Epidermal melanocyte (primary cell): ENCODE measurements at regions not wholly inside any gene's neighbourhood (a gene's known extent, or its start where the extent isn't known, plus 50 kb on each side); places are given as distances from the start of the nearest gene placed in this dataset.

Experiments used
- DNase-seq: peaks from one replicate; pipeline ENCODE4 v3.0.0; 2011; ENCODE audit warnings: low spot score; ENCODE audit not compliant: insufficient read length

DNA sequence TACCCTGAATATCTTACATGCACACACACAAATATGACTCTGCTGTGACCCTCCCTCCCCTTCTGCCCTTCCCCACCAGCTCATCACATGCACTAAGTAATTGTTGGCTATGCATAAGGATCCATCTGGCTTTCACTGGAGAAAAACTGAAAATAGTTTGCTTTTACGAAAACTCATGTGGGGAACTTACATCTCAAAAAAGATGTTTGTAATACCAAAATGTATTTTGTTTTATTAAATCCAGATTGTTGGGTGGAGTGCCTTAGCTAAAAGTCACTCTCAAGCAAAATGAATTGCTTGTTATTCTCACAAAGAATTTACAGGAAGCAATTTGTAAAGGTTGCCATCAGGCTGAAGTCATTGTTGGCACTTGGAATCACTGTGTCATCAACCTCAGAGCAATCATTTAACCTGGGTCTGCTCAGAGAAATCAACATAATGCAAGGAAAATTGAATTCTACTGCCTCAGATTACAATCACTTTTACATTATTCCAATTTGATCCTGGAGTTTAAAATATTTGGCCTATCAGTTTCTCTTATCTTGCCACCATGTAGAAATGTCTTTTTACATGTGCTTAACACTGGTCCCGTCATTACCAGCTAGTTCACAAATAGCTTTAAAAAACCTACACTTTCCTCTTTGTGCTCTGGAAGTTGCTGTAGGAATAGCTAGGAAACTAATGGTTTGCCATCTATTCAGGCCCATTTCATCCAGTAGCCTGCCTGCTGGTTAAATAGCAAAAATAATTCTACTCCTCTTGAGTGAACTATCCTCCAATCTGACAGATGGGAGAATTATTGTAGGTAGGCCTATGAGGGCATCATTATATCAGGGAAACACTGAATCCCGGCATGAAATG lies 90.3 kb upstream of the TMEM17 start:
- peak; percentile 26 for DNase-seq

DNA sequence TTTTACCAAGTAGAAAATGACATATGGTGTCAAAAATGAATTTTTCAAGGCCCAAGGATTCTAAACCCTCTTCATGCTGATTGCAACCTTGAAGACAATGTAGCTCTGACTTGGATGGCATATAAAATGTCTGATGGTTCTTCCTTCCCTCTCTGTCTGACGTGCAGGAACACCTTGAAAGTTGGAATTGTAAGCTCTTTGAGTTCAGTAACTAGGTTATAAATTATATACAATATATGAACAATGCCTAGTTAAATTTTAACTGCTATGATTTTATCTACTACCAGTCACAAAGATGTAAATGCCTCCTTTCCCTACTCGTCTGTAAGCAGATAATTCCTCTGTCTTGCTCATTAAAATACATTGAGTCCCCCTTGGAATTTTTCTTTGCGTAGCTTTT lies 89.5 kb upstream of the TMEM17 start:
- DNase-seq = no peak

DNA sequence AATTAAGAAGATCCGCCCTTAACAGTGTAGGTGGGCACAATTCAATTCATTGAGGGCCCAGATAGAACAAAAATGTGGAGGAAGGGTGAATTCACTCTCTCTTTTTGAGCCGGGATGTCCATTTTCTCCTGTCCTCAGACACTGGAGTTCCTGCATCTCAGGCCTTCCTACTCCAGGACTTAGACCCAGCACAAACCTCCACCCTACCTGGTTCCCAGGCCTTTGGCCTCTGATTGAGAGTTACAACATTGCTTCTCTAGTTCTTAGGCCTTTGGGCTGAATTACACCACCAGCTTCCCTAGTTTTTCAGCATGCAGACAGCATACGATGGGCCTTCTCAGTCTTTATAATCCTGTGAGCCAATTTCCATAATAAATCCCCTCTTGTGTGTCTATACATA lies 87.8 kb upstream of the TMEM17 start:
- no peak for DNase-seq

DNA sequence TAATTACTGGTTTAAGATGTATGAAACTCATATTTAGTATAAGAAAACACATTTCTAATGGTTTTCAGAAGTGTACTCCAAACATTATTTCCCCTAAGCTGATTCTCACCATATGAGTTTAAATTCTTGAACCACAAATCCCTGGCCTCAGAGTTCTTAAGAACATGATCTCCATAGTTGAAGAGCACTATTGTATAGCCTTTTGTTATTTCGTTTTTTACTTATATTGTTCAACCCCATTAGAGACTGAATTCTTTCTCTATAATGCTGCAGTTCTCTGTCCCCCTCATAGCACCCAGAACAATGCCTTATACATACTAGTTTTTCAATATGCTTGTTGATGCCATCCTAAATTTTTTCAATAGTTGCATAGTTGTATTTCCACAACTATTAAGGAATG lies 85.5 kb upstream of the TMEM17 start:
- no peak for DNase-seq

DNA sequence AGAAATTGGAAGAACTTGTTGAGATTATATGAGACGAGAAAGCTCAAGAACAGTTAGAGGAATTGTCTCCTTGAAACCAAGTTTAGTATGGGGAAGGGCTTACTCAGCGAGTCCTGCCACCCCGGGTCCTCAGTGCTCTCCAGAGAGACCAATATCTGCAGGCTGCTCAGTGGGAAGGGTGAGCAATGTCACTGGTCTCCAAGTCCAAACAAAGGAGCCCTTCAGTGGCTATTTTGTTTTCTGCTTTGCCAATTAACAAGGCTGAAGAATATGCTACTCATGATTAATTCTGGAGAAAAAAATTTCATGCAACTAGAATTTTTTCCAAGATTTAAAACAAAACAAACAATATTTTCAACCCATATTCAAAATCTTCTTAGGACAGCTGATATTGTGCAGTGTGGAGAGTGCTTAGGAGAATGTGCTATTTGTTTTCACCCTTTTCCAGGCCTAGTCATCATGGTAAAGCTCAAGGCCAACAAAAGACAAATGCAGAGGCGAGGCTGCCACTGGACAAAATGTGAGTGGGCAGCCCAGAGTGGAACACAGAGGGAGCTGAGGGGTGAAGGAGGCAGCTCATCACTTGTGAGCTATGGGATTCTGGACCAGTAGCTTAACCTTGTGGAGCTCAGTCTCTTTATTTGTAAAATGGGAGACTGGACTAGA lies 83.8 kb upstream of the TMEM17 start:
- peak; percentile 25 for DNase-seq

DNA sequence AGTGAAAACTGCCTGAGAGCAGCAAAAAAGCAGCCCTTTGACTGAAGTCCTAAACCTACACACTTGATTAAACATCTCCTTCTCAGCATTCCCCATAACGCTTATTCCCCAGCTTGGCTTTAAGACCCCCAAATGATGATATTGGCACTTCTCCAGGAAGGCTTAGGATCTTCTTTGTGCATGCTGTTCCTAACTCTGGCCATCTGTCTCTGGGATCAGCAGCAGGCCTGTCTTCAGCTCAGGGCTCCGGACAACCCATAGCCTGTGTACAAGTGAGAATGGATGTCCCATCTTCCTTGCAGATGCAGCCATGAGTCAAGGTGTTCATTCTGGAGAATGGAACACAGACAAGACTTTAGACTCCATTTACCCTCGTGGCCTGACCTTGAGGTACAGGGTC lies 81.6 kb upstream of the TMEM17 start:
- DNase-seq = no peak

DNA sequence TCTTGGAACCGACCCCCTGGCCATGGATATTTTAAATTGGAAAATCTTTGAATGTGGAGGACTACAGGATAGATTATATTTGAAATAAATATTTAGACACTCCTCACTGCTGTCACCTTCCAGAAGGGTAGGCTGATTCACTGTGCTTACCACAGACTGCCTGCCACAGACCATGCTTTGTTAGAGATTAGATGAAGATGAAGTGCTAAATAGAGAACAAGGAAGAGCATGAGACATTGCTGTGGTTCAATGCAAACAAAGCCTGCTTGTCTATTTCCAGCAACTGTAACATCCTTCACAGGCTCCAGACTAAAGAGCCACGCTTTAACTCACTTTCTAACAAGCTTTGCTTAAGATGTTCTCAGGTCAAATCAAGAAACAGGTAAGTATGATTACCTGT lies 81.0 kb upstream of the TMEM17 start:
- DNase-seq = peak; percentile 74

DNA sequence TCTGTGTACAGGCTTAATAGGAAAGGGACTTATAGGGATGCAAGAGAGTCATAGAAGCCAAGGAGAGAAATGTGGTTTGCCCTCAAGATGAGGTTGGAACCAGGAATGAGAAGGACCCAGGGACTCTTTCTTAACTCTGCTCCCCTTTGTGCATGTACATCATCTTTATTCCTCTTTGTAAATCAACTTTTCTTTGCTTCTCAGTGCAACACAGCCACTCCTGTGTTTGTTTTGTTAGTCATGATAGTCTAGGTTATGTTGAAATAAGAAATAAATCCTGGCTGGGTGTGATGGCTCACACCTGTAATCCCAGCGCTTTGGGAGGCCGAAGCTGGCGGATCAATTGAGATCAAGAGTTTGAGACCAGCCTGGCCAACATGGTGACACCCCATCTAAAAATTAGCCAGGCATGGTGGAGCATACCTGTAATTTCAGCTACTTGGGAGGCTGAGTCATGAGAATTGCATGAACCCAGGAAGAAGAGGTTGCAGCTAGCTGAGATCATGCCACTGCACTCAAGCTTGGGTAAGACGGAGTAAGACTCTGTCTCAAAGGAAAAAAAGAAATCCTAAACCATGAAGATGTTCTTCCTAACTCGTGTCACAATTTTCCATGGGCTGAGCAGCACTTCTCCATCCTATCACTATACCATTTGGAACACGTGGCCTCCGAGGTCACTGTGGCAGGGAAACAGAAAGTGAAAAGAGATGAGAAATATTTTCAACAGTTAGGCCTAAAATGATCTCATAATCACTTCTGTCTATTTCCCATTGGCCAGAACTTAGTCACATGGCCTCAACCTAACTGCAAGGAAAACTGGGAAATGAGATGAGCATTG lies 73.0 kb upstream of the TMEM17 start:
- no peak for DNase-seq

DNA sequence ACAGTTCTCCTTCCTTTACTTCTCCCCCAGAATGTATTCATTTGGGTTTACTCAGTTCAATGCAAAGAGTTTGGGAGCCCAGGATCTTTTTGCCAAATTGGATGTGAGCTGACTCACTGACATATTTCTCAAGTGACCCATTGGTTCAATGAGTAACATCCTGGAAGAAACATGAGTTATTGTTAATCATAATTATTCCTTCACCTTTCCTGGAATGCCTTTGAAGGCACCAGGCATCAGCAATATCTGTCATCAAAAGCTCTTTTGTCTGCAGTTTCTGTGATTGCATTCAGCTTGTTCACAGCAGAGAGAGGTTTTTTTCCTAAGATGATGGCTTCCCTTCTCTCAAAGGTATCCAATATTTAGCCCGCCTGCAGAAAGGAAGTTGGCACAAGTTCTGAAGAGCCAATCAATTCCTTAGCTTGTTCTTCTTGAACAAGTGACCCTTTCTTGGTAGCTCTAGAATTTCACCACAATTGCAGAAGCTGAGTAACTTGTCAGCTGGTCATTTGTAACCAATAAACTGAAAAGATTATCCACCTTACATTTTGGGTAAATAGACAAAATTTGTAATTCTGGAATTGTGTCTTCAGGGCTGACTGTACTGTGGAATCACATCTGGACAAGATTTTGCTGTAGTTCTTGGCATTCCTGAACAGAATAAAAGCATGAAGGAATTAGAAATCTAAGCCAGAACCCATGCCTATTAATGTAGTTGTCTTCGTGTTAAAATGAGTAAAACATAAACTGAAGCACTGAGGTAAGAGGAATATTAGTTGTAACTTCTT lies 72.2 kb upstream of the TMEM17 start:
- no peak for DNase-seq

DNA sequence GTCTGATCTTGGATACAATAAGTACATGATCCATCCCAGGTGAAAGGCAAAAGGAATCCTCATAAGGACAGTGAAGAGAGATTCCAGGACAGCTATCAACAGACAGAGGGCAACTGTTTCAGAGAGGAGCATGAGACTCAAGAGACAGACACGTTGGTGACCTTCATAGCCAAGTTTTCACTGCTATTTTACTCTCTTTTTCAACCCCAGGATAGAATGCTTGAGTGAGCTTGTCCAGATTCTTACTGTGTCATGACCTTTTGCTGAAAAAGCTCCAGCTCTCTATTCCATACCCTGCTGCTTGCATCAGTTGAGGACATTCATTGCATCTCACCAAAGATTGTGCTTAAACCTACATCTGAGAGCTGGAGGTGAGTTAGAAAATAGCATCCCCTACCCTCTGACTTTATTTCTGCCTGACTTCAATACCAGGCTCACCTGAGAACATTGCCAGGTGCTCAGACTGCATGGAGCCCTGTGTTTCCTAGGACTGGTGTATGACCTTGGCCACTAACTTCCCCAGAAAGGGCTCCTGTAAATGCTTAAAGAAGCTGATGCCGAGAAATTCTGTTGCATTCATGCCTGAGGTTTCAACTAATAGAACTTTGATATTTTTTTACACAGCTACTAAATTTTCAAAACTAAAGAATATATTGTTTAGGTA lies 70.4 kb upstream of the TMEM17 start:
- DNase-seq = no peak

DNA sequence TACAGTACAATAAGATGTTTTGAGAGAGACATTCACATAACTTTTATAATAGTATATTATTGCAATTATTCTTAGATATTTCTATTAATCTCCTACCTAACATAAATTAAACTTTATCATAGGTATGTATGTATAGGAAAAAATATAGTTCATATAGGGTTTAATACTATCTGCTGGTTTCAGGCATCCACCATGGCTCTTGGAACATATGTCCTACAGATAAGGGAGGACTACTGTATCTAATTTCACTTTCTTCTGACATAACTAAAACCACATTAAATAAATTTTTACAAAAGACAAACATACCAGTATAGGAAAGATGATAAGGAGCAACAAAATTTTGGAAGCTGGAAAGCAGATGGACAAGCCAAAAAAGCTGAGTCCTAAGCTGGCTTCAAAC lies 67.9 kb upstream of the TMEM17 start:
- DNase-seq = no peak

DNA sequence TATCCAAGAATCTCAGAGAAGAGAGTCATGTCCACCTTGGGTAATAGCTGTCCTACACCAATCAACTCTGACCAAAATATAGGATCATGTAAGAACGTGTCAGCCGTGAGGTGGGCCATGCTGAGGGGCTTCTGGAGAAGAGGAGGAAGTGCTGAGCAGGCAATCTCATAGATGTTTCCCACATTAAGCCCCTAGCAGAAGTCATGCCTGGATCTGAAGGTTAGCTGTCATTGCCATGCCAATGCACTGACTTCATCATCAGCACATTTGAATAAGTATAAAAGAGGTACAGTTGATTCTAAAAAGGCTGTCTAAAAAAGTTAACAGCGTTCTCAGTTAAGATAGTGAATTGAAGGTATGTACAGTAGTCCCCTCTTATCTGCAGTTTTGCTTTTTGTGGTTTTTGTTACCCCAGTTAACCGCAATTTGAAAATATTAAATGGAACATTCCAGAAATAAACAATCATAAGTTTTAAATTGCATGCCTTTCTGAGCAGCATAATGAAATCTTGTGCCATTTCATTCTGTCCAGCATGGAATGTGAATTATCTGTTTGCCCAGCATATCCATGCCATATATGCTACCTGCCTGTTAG lies 67.2 kb upstream of the TMEM17 start:
- no peak for DNase-seq

DNA sequence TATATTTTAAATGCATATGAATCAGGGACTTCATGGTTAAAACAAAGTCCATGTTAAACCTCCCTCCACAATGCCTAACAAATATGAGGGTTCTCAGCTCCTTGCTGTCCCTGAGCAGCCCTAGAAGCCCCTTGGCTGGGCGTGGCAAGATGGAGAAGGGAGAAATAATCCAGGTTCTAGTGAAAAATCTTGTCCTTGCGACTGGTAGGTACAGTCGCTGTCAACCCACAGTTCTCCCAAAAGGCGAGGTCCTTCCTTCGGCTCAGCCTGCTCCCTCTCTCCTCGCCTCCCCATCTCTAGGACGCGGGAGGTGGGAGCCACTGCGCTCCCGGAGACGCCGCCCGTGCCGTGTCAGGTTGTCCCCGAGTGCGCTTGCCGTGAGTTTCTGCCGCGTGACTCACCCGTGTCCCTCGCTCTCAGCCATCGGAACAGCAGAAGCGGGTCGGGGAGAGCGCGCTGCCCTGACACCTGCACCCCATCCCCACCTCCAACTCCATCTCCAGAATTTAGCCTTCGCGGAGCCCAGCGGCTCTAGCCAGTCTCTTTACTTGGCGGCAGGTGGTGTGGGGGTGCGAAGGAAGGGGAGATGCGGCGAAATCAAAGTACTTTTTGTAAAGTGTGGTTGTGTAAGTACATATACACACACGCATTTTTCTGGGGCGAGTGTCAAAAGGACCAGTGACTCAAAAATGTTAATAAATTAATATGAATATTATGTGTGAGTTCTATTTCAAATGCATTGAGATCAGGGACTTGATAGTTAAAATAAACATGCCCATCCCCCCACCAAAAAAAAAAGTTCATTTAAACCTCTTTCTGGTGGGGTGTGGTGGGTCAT lies 65.1 kb upstream of the TMEM17 start:
- DNase-seq = no peak

DNA sequence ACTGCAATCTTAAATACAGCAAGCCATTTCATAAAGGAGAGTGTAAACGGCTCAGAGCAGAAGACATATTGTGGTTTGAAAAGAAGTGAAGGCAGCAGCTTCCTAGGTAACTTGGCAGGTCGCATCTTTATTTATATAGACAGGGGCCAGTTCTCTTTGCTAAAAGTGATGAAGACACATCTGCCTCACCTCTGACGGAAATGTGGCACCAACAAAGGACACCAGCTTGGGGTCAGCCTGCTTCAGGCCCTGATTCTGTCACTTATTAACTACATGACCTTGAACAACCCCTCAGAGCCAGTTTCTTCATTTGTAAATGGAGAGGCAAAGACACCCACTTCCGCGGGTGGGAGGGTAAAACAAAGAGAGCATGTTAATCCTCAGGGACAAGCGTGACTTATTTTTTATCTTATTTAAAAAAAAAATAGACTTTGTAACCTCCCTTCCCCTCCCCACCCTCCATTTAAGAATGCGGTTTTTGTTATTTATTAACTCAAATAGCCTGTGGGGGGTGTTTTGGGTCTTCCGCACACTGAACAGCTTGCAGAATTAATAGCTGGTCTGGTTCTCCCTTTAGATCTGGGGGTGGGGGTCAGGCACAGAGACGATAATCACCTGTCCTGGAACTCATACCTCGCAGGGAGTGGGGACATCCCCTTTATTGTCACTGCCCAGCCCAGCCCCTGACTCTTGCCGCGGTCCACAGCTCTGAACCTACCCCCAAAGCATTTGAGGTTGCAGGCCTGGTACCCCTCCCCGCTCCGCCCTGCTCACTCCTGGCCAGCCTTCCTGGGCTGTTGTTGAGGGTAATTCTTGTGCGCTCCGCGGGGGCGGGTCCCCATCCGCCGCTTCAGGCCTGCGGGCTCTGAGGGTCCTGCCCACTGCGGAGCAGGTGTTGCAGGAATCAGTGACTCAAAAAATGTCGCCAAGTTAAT lies 64.2 kb upstream of the TMEM17 start:
- no peak for DNase-seq

DNA sequence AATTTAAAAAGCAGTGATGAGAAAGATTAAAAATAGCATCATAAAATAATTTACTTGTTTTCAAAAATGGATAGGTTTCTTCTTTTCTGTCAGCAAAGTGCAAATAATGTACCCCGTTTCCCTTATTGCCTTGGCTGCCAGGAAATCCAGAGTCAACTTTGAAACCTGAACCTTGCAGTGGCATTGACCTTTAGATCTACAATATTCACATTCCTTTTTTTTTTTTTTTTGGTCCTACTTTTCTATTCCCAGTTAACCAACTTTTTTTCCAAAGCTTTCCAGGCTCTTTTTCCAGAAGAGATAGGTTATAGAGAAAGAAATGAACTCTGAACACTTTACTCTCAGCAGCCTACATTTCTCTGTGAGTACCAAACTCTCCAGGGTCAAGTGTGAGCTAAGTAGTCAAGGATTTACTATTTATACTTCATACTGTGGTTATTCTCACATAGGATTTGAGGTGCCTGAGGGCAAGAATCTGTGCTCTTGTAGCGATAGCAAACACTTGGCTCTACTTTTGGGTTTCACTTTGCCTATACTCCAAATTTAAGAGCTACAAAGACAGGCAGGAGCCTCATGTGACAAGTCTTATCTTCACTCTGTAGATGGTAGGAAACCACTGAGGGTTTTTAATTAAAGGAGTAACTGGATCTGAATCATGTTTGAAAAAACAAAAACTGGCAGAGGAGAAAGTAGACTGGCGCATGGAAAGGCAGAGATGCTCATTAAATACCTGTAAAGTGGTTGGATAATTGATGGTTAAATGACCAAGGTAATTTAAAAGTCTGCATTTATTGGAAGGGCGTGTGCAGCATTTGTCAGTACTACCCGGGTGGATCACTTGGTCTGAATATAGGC lies 63.2 kb upstream of the TMEM17 start:
- DNase-seq = no peak

DNA sequence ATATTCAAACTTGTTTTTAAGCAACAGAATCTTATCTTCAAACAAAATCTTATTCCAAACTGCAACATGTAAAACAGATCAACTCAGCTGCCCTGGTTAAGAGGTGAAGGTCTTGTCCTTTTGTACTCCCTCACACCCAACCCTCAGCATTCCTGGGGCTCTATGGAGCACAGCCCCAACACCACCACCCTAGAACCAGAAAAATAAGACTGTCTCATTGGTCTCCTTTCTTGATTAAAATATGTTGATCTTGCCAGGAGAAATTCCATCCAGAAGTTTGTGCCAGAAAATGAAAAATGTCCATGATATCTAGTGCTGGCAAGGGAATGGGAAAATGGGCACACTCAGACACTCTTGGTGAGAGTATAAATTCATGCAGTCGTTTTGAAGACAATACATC lies 62.1 kb upstream of the TMEM17 start:
- no peak for DNase-seq

DNA sequence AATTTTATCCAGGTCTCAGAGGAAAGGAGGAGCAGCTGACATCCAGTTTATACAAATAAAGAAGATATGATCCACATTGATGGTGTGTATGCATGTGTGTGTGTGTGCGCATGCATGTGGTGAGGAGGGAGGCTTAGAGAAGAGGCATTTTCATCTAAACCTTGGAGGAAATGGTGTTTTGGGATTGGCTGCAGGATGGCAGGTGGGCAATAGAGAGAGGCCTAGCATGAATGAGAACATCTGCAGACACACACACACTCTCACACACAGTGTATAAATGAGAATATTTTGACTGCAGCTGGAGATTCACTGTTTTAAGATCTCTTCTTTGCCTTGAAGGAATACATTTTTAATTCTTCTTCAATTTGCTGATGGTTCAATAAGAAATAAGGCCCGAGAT lies 61.7 kb upstream of the TMEM17 start:
- DNase-seq = no peak
